ENCODE measurements at regions not wholly inside any gene's neighbourhood (a gene's known extent, or its start where the extent isn't known, plus 50 kb on each side); places are given as distances from the start of the nearest gene placed in this dataset.

DNA sequence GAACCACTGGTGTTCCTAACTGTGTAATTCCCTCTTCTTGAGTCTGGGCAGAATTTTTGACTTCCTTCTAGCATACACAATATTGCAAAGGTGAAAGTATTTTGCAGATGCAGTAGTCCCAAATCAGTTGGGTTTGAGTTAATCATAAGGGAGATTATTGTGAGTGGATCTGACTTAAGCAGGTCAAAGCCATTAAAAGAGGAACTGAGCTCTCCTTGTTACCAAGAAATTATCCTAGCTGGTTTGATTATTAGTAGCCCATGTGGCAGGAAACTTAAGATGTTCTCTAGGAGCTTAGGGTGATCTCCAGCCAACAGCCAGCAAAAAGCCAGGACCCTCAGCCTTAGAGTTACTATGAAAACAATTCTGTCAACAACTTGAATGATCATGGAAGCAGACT is 221.8 kb downstream of the RPIA start:
- TF ChIP-seq, protein P1, sequence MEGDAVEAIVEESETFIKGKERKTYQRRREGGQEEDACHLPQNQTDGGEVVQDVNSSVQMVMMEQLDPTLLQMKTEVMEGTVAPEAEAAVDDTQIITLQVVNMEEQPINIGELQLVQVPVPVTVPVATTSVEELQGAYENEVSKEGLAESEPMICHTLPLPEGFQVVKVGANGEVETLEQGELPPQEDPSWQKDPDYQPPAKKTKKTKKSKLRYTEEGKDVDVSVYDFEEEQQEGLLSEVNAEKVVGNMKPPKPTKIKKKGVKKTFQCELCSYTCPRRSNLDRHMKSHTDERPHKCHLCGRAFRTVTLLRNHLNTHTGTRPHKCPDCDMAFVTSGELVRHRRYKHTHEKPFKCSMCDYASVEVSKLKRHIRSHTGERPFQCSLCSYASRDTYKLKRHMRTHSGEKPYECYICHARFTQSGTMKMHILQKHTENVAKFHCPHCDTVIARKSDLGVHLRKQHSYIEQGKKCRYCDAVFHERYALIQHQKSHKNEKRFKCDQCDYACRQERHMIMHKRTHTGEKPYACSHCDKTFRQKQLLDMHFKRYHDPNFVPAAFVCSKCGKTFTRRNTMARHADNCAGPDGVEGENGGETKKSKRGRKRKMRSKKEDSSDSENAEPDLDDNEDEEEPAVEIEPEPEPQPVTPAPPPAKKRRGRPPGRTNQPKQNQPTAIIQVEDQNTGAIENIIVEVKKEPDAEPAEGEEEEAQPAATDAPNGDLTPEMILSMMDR (IDR thresholded peaks at IDR 0.05; ENCODE audit: low read length) = no peak
- TF ChIP-seq EZH2 (IDR thresholded peaks at IDR 0.05; ENCODE audit: borderline replicate concordance, low read length) = no peak
